HCT116 (cell line): ENCODE measurements at regions not wholly inside any gene's neighbourhood (a gene's known extent, or its start where the extent isn't known, plus 50 kb on each side); places are given as distances from the start of the nearest gene placed in this dataset.

Experiments
- ATAC-seq: fragments of 200-7000 bp; cut with Tn5 transposase; 2 replicates; pipeline ENCODE4 v1.9.1; 2020; ENCODE audit warnings: mild to moderate bottlenecking, moderate library complexity
- BruUV-seq: library from RNA; stranded (reverse); fragments of 400-500 nt; replicated peaks from 2 replicates; lab custom pipeline; 2021; lab: Mats Ljungman, UMichigan
- CTCF ChIA-PET: fragments of 300-600 bp; sonication (Branson Sonifier 250); formaldehyde crosslinking; loops from one replicate; lab custom pipeline; 2021; ENCODE audit warnings: antibody characterized with exemption; lab: Charles Lee
- POLR2A ChIA-PET: fragments of 300-600, 350-600 bp; sonication (Branson Sonifier 250); formaldehyde crosslinking; loops from one replicate; lab custom pipeline; 2021; ENCODE audit warnings: antibody characterized with exemption; lab: Charles Lee
- RAD21 ChIA-PET, 2 experiments: fragments of 300-600 bp; sonication (Branson Sonifier 250); formaldehyde crosslinking; loops; one replicate each; lab custom pipeline; 2023; ENCODE audit warnings: low total read pairs in 2 of 2; ENCODE audit not compliant: uncharacterized antibody in 2 of 2, unreplicated experiment in 2 of 2, low non-redundant PET in 1 of 2; lab: Charles Lee
- DNase-seq: peaks from one replicate; pipeline ENCODE4 v3.0.0-alpha.2; 2010; ENCODE audit warnings: low read depth, low spot score
- H2AFZ ChIP-seq: fragments of 200-600 bp; shearing (Covaris generic), sonication (generic); 2 replicates; pipeline ENCODE4 v1.6.1; 2017; ENCODE audit warnings: low read depth, mixed run types, mixed read lengths, antibody characterized with exemption, low read length; ENCODE audit not compliant: poor library complexity, severe bottlenecking
- H3K27ac ChIP-seq: 2 replicates; pipeline ENCODE4 v1.5.1; 2012; ENCODE audit warnings: low read depth, low read length
- H3K27me3 ChIP-seq: fragments of 200-600 bp; sonication (generic); 2 replicates; pipeline ENCODE4 v1.6.1; 2016; ENCODE audit warnings: mixed run types, low read length, mixed read lengths; ENCODE audit not compliant: insufficient read depth
- H3K36me3 ChIP-seq, 2 experiments: fragments of 200-500 bp in 1 of 2; fragments of 200-600 bp in 1 of 2; sonication (Bioruptor generic) in 1 of 2; sonication (generic) in 1 of 2; 2 replicates each; pipeline versions ENCODE4 v1.5.1 to v1.6.1; 2014 to 2016; ENCODE audit warnings: low read length in 2 of 2, inconsistent platforms in 1 of 2, mixed read lengths in 1 of 2, mixed run types in 1 of 2; ENCODE audit not compliant: insufficient read depth in 2 of 2, control insufficient read depth in 1 of 2
- H3K4me1 ChIP-seq, 2 experiments: fragments of 200-600 bp in 1 of 2; sonication (generic) in 1 of 2; 2 replicates each; pipeline versions ENCODE4 v1.5.1 to v1.6.1; 2012 to 2017; ENCODE audit warnings: low read length in 2 of 2, inconsistent platforms in 1 of 2, mild to moderate bottlenecking in 1 of 2, mixed read lengths in 1 of 2, mixed run types in 1 of 2, moderate library complexity in 1 of 2; ENCODE audit not compliant: insufficient read depth in 2 of 2, control insufficient read depth in 1 of 2
- H3K4me2 ChIP-seq: fragments of 200-600 bp; sonication (generic); 2 replicates; pipeline ENCODE4 v1.6.1; 2017; ENCODE audit warnings: mixed run types, low read length, mixed read lengths
- H3K4me3 ChIP-seq, 2 experiments: fragments of 200-600 bp in 1 of 2; sonication (generic) in 1 of 2; replicated peaks in 1 of 2; 2 replicates each; pipeline ENCODE4 v1.5.1; 2011 to 2016; ENCODE audit warnings: low read length in 2 of 2, control low read depth in 1 of 2, low read depth in 1 of 2, mild to moderate bottlenecking in 1 of 2, mixed read lengths in 1 of 2, mixed run types in 1 of 2
- H3K79me2 ChIP-seq: fragments of 200-600 bp; sonication (generic); 2 replicates; pipeline ENCODE4 v1.6.1; 2017; ENCODE audit warnings: mild to moderate bottlenecking, mixed run types, low read length, moderate library complexity, mixed read lengths; ENCODE audit not compliant: insufficient read depth
- H3K9ac ChIP-seq: fragments of 200-600 bp; sonication (generic); 2 replicates; pipeline ENCODE4 v1.6.1; 2016; ENCODE audit warnings: low read length, mixed read lengths
- H3K9me2 ChIP-seq: fragments of 200-600 bp; sonication (generic), shearing (Covaris generic); 2 replicates; pipeline ENCODE4 v1.6.1; 2017; ENCODE audit warnings: mixed run types, mild to moderate bottlenecking, moderate library complexity; ENCODE audit not compliant: insufficient read depth
- H3K9me3 ChIP-seq, 2 experiments: fragments of 200-500 bp in 1 of 2; fragments of 200-600 bp in 1 of 2; sonication (Bioruptor generic) in 1 of 2; sonication (generic) in 1 of 2; 2 replicates each; pipeline ENCODE4 v1.6.1; 2014 to 2017; ENCODE audit warnings: low read length in 2 of 2, mixed read lengths in 2 of 2, inconsistent platforms in 1 of 2, low read depth in 1 of 2, mild to moderate bottlenecking in 1 of 2, mixed run types in 1 of 2, moderate library complexity in 1 of 2; ENCODE audit not compliant: control insufficient read depth in 1 of 2, insufficient read depth in 1 of 2
- H4K20me1 ChIP-seq: fragments of 200-600 bp; sonication (generic), shearing (Covaris generic); 2 replicates; pipeline ENCODE4 v1.6.1; 2017; ENCODE audit warnings: mixed run types, mild to moderate bottlenecking, moderate library complexity; ENCODE audit not compliant: insufficient read depth
- CBX3 ChIP-seq: IDR thresholded peaks from 2 replicates; pipeline ENCODE4 v1.6.1; 2012; ENCODE audit warnings: low read depth
- CEBPB ChIP-seq: IDR thresholded peaks from 2 replicates; pipeline ENCODE4 v1.6.1; 2012; ENCODE audit warnings: low read depth
- EGR1 ChIP-seq: IDR thresholded peaks from 2 replicates; pipeline ENCODE4 v1.6.1; 2012; ENCODE audit warnings: low read depth
- EZH2 ChIP-seq: fragments of 200-600 bp; sonication (generic); IDR thresholded peaks from 2 replicates; pipeline ENCODE4 v1.6.1; 2017; ENCODE audit warnings: antibody characterized with exemption, mixed run types
- EZH2phosphoT487 ChIP-seq: fragments of 200-600 bp; IDR thresholded peaks from 2 replicates; pipeline ENCODE4 v1.6.1; 2018; ENCODE audit warnings: antibody characterized with exemption, borderline replicate concordance
- FOSL1 ChIP-seq: IDR thresholded peaks from 2 replicates; pipeline ENCODE4 v1.6.1; 2012; ENCODE audit warnings: low read depth
- JUND ChIP-seq: IDR thresholded peaks from 2 replicates; pipeline ENCODE4 v1.6.1; 2012
- REST ChIP-seq: IDR thresholded peaks from 2 replicates; pipeline ENCODE4 v1.6.1; 2012; ENCODE audit warnings: low read depth
- SIN3A ChIP-seq: IDR thresholded peaks from 2 replicates; pipeline ENCODE4 v1.6.1; 2012; ENCODE audit warnings: low read depth
- SP1 ChIP-seq: IDR thresholded peaks from 2 replicates; pipeline ENCODE4 v1.6.1; 2012; ENCODE audit warnings: low read depth
- ZFX ChIP-seq: fragments of 450-650 bp; IDR thresholded peaks from 2 replicates; pipeline ENCODE4 v1.6.1; 2017
- ZNF274 ChIP-seq: fragments of 200-500 bp; sonication (Bioruptor generic); IDR thresholded peaks from 2 replicates; pipeline ENCODE4 v1.6.1; 2014; ENCODE audit warnings: mild to moderate bottlenecking, low read depth, low read length, inconsistent platforms
- intact Hi-C: fragments of 100-400 bp; cut with micrococcal nuclease; formaldehyde crosslinking; loops from 2 replicates; pipeline ENCODE4 v1.10.0; 2022
- TF ChIP-seq, protein P1 (sequence below): IDR thresholded peaks from 2 replicates; pipeline ENCODE4 v1.6.1; 2011; ENCODE audit warnings: mild to moderate bottlenecking, low read length, moderate library complexity; ENCODE audit not compliant: insufficient replicate concordance; ENCODE audit errors: extremely low read depth

GRCh38 chr2:128903637-128904036 is 585.0 kb upstream of the HS6ST1 start:
- no peak for ATAC-seq
- Histone ChIP-seq H3K4me1 (no peaks in the 10 kb centered on the region), H3K79me2 (no peaks in the 10 kb centered on the region), H3K27ac (no peak overlapping the region)
- TF ChIP-seq CBX3 (no peak), FOSL1 (no peak), CEBPB (no peak), JUND (no peak), EZH2 (no peak), REST (no peak), SP1 (no peak), EGR1 (no peak)
- TF ChIP-seq, all 23 proteins: peak for 0
- DNase-seq: no peak
- Histone ChIP-seq H2AFZ (no peak overlapping the region), H3K9me3 (no peaks in the 10 kb centered on the region), H3K9ac (no peak overlapping the region), H3K36me3 (no peaks in the 10 kb centered on the region), H3K27me3 (0 out of 2 replicates have a peak, but pooled peaks cover 6% of the 10 kb centered on the region), H4K20me1 (no peaks in the 10 kb centered on the region), H3K4me3 (no peak overlapping the region), H3K4me2 (no peak overlapping the region), H3K9me2 (no peaks in the 10 kb centered on the region)
- CTCF ChIA-PET: no interaction called here
- POLR2A ChIA-PET: no interaction called here
- intact Hi-C loops: no loop called here
- RAD21 ChIA-PET: no interaction called here
- BruUV-seq: no TSS peak

- RAD21 ChIA-PET: no interaction called here
- no peak overlapping the region for H3K27ac ChIP-seq
- CTCF ChIA-PET: no interaction called here
- no peaks in the 10 kb centered on the region; the same call in 1 of the 2 replicates for H4K20me1 ChIP-seq
- ATAC-seq (no peak), DNase-seq (no peak)
- H3K79me2 ChIP-seq: no peaks in the 10 kb centered on the region
- H3K4me3 ChIP-seq: no peak overlapping the region
- no peaks in the 10 kb centered on the region for H3K36me3 ChIP-seq
- H3K27me3 ChIP-seq: 0 out of 2 replicates have a peak, but pooled peaks cover 3% of the 10 kb centered on the region
- intact Hi-C loops: no loop called here
- POLR2A ChIA-PET: no interaction called here
- no TSS peak for BruUV-seq
- H3K9me2 ChIP-seq: no peaks in the 10 kb centered on the region
- no peak overlapping the region for H2AFZ ChIP-seq
- no peaks in the 10 kb centered on the region for H3K9me3 ChIP-seq
- H3K9ac ChIP-seq: no peak overlapping the region
- no peaks in the 10 kb centered on the region for H3K4me1 ChIP-seq
- H3K4me2 ChIP-seq: no peak overlapping the region
- TF ChIP-seq EZH2phosphoT487 (no peak), ZFX (no peak), REST (no peak), SIN3A (no peak), EZH2 (no peak), ZNF274 (no peak), CBX3 (no peak)
- TF ChIP-seq, protein P1, sequence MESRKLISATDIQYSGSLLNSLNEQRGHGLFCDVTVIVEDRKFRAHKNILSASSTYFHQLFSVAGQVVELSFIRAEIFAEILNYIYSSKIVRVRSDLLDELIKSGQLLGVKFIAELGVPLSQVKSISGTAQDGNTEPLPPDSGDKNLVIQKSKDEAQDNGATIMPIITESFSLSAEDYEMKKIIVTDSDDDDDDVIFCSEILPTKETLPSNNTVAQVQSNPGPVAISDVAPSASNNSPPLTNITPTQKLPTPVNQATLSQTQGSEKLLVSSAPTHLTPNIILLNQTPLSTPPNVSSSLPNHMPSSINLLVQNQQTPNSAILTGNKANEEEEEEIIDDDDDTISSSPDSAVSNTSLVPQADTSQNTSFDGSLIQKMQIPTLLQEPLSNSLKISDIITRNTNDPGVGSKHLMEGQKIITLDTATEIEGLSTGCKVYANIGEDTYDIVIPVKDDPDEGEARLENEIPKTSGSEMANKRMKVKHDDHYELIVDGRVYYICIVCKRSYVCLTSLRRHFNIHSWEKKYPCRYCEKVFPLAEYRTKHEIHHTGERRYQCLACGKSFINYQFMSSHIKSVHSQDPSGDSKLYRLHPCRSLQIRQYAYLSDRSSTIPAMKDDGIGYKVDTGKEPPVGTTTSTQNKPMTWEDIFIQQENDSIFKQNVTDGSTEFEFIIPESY: no peak
These were observed 592.6 kb upstream of the HS6ST1 start for GRCh38 chr2:128911276-128911675.
